IMR-90 (cell line): ENCODE measurements at regions not wholly inside any gene's neighbourhood (a gene's known extent, or its start where the extent isn't known, plus 50 kb on each side); places are given as distances from the start of the nearest gene placed in this dataset.

Experiments
- ATAC-seq: fragments of 200-7000 bp; cut with Tn5 transposase; 2 replicates; pipeline ENCODE4 v1.9.1; 2020; ENCODE audit warnings: low read depth, mild to moderate bottlenecking, moderate library complexity
- BruUV-seq: library from RNA; stranded (reverse); fragments of 400-500 nt; replicated peaks from 2 replicates; lab custom pipeline; 2021; lab: Mats Ljungman, UMichigan
- CTCF ChIA-PET: fragments of 300-600 bp; formaldehyde crosslinking; extraction: SDS; loops from one replicate; lab custom pipeline; 2021; ENCODE audit warnings: antibody characterized with exemption; lab: Yijun Ruan, JAX
- POLR2A ChIA-PET: fragments of 300-600 bp; sonication (Branson Sonifier 250); formaldehyde crosslinking; loops from one replicate; lab custom pipeline; 2022; ENCODE audit warnings: antibody characterized with exemption; ENCODE audit not compliant: unreplicated experiment; lab: Charles Lee
- DNase-seq: peaks from one replicate; pipeline ENCODE4 v3.0.0; 2013
- H2AFZ ChIP-seq: replicated peaks from 2 replicates; pipeline ENCODE3; 2013; ENCODE audit warnings: low read length, mild to moderate bottlenecking; ENCODE audit not compliant: poor library complexity
- H2AK5ac ChIP-seq: 2 replicates; pipeline ENCODE4 v1.6.1; 2013; ENCODE audit warnings: low read depth, low read length, inconsistent platforms
- H2AK9ac ChIP-seq: replicated peaks from 2 replicates; pipeline ENCODE3; 2013; ENCODE audit warnings: mild to moderate bottlenecking, low read depth, low read length, moderate library complexity; ENCODE audit not compliant: poor library complexity
- H2BK120ac ChIP-seq: 2 replicates; pipeline ENCODE4 v1.6.1; 2013; ENCODE audit warnings: low read depth, low read length, inconsistent platforms
- H2BK15ac ChIP-seq: 3 replicates; pipeline ENCODE4 v1.6.1; 2013; ENCODE audit warnings: low read depth, low read length, inconsistent platforms
- H2BK20ac ChIP-seq: 2 replicates; pipeline ENCODE4 v1.6.1; 2013; ENCODE audit warnings: low read depth, mild to moderate bottlenecking, inconsistent platforms, low read length, moderate library complexity
- H2BK5ac ChIP-seq: 2 replicates; pipeline ENCODE4 v1.6.1; 2013; ENCODE audit warnings: mild to moderate bottlenecking, low read depth, low read length, inconsistent platforms; ENCODE audit not compliant: poor library complexity, severe bottlenecking
- H3K14ac ChIP-seq: replicated peaks from 2 replicates; pipeline ENCODE4 v1.6.1; 2013; ENCODE audit warnings: low read depth, low read length, inconsistent platforms
- H3K18ac ChIP-seq: 2 replicates; pipeline ENCODE4 v1.6.1; 2013; ENCODE audit warnings: low read depth, low read length, control low read depth
- H3K23ac ChIP-seq: 2 replicates; pipeline ENCODE4 v1.6.1; 2013; ENCODE audit warnings: low read depth, low read length, inconsistent platforms
- H3K27ac ChIP-seq: 2 replicates; pipeline ENCODE4 v1.5.1; 2013; ENCODE audit warnings: mild to moderate bottlenecking, control low read depth, low read length; ENCODE audit not compliant: insufficient read depth
- H3K27me3 ChIP-seq: 2 replicates; pipeline ENCODE4 v1.6.1; 2013; ENCODE audit warnings: low read length; ENCODE audit not compliant: control insufficient read depth, insufficient read depth
- H3K36me3 ChIP-seq: 2 replicates; pipeline ENCODE4 v1.6.1; 2013; ENCODE audit warnings: low read length, mixed read lengths; ENCODE audit not compliant: control insufficient read depth, insufficient read depth
- H3K4ac ChIP-seq: 2 replicates; pipeline ENCODE4 v1.6.1; 2013; ENCODE audit warnings: low read depth, low read length, inconsistent platforms
- H3K4me1 ChIP-seq: 2 replicates; pipeline ENCODE4 v1.6.1; 2013; ENCODE audit warnings: low read length, mixed read lengths; ENCODE audit not compliant: control insufficient read depth, insufficient read depth
- H3K4me2 ChIP-seq: 2 replicates; pipeline ENCODE4 v1.6.1; 2013; ENCODE audit warnings: low read depth, mild to moderate bottlenecking, control low read depth, low read length, moderate library complexity
- H3K4me3 ChIP-seq: 2 replicates; pipeline ENCODE4 v1.5.1; 2013; ENCODE audit warnings: low read depth, mild to moderate bottlenecking, control low read depth, low read length, moderate library complexity; ENCODE audit not compliant: insufficient read depth
- H3K56ac ChIP-seq: 2 replicates; pipeline ENCODE4 v1.6.1; 2013; ENCODE audit warnings: low read length, inconsistent platforms; ENCODE audit not compliant: insufficient read depth; ENCODE audit errors: extremely low read depth
- H3K79me1 ChIP-seq, 2 experiments: 2 replicates each; pipeline ENCODE4 v1.6.1; 2013; ENCODE audit warnings: low read length in 2 of 2, inconsistent platforms in 1 of 2, low read depth in 1 of 2
- H3K9ac ChIP-seq: 2 replicates; pipeline ENCODE4 v1.6.1; 2013; ENCODE audit warnings: low read depth, low read length, control low read depth
- H3K9me1 ChIP-seq: 2 replicates; pipeline ENCODE4 v1.6.1; 2013; ENCODE audit warnings: low read length, inconsistent platforms; ENCODE audit not compliant: insufficient read depth
- H3K9me3 ChIP-seq: 2 replicates; pipeline ENCODE4 v1.6.1; 2013; ENCODE audit warnings: low read length; ENCODE audit not compliant: control insufficient read depth, insufficient read depth
- H4K20me1 ChIP-seq: 2 replicates; pipeline ENCODE4 v1.6.1; 2013; ENCODE audit warnings: low read length, inconsistent platforms; ENCODE audit not compliant: insufficient read depth
- H4K5ac ChIP-seq: 2 replicates; pipeline ENCODE4 v1.6.1; 2013; ENCODE audit warnings: mild to moderate bottlenecking, low read depth, low read length, control low read depth
- H4K8ac ChIP-seq, 2 experiments: 2 replicates each; pipeline ENCODE4 v1.6.1; 2013; ENCODE audit warnings: low read depth in 2 of 2, low read length in 2 of 2, control low read depth in 1 of 2, inconsistent platforms in 1 of 2
- H4K91ac ChIP-seq: 2 replicates; pipeline ENCODE4 v1.6.1; 2013; ENCODE audit warnings: low read depth, low read length, inconsistent platforms; ENCODE audit not compliant: insufficient read depth
- BHLHE40 ChIP-seq: fragments of 150-350 bp; IDR thresholded peaks from 2 replicates; pipeline ENCODE4 v1.6.1; 2016; ENCODE audit warnings: mild to moderate bottlenecking, low read depth, low read length
- CHD1 ChIP-seq: IDR thresholded peaks from 2 replicates; pipeline ENCODE4 v1.6.1; 2012; ENCODE audit warnings: low read depth, low read length, improper control_type of control experiment
- CTCF ChIP-seq: conservative IDR thresholded peaks from 2 replicates; pipeline ENCODE4 v1.5.1; 2012; ENCODE audit warnings: mild to moderate bottlenecking, low read depth, low read length, improper control_type of control experiment
- MXI1 ChIP-seq: IDR thresholded peaks from 2 replicates; pipeline ENCODE4 v1.6.1; 2012; ENCODE audit warnings: low read depth, mild to moderate bottlenecking, low read length, moderate library complexity, borderline replicate concordance
- NFE2L2 ChIP-seq: fragments of 150-350 bp; IDR thresholded peaks from 2 replicates; pipeline ENCODE4 v1.6.1; 2016; ENCODE audit warnings: low read depth, mild to moderate bottlenecking, low read length
- RAD21 ChIP-seq: IDR thresholded peaks from 2 replicates; pipeline ENCODE4 v1.6.1; 2012; ENCODE audit warnings: low read length, improper control_type of control experiment
- RCOR1 ChIP-seq: IDR thresholded peaks from 2 replicates; pipeline ENCODE4 v1.6.1; 2012; ENCODE audit warnings: mild to moderate bottlenecking, low read length, improper control_type of control experiment; ENCODE audit not compliant: insufficient replicate concordance
- SMC3 ChIP-seq: fragments of 150-350 bp; IDR thresholded peaks from 2 replicates; pipeline ENCODE4 v1.6.1; 2016; ENCODE audit warnings: low read depth, mild to moderate bottlenecking, antibody characterized with exemption, low read length, moderate library complexity
- WGBS, 2 experiments: methylation state at CpG; one replicate each; pipeline versions ENCODE4 v1.1.5 to v1.1.7; 2013; ENCODE audit warnings: missing lambda C conversion rate in 2 of 2; ENCODE audit not compliant: insufficient read length in 1 of 2; ENCODE audit errors: extremely low coverage in 2 of 2; 5-methylcytosine and 5-hydroxymethylcytosine counted together
- dilution Hi-C: fragments of 300-500 bp; cut with HindIII; formaldehyde crosslinking; loops from one replicate; pipeline ENCODE4 v1.14.3; 2018; ENCODE audit warnings: low sequenced_read_pairs; ENCODE audit not compliant: unreplicated experiment
- in situ Hi-C: fragments of 300-500 bp; cut with MboI; formaldehyde crosslinking; loops from 3 replicates; pipeline ENCODE4 v1.14.3; 2019; ENCODE audit warnings: low sequenced_read_pairs, inconsistent platforms, mixed read lengths
- intact Hi-C: fragments of 100-400 bp; cut with micrococcal nuclease; formaldehyde crosslinking; loops from 2 replicates; pipeline ENCODE4 v1.10.0; 2022

DNA sequence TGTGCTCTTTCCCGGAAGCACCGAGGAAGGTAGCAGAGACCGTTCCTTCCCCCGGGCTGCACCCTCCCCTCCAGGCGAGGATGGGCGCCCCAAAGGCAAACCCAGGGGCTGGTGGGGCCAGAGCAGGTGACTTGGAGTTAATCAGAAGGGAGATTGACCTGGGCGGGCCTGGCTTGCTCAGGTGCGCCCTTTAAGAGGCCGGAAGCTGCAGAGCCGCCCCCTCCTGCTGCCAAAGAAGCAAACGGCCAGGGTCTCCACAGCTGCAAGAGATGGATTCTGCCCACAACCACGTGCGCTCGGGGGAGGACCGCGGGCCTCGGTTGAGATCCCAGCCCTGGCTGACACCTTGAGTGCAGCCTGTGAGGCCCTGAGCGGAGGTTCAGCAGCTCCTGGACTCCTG lies 218.2 kb upstream of the NAALADL2 start:
- BruUV-seq = no TSS peak
- H4K5ac ChIP-seq = no peak overlapping the region

More for the DNA sequence above, 218.2 kb upstream of the NAALADL2 start:
- Histone ChIP-seq H4K20me1 (no peaks in the 10 kb centered on the region), H3K4ac (no peak overlapping the region), H3K9me3 (no peaks in the 10 kb centered on the region), H2BK120ac (no peak overlapping the region), H3K9ac (no peak overlapping the region), H4K91ac (no peak overlapping the region), H3K18ac (no peak overlapping the region), H2AK9ac (no peak overlapping the region), H3K4me3 (no peak overlapping the region), H2BK5ac (no peak overlapping the region), H3K79me1 (no peaks in the 10 kb centered on the region), H3K9me1 (no peaks in the 10 kb centered on the region; the same call in 1 of the 2 replicates), H4K8ac (no peak overlapping the region), H3K4me2 (no peak overlapping the region), H2BK15ac (no peak overlapping the region), H3K36me3 (no peaks in the 10 kb centered on the region), H2AFZ (no peak overlapping the region), H3K27ac (no peak overlapping the region), H2AK5ac (no peak overlapping the region), H3K56ac (no peak overlapping the region), H3K23ac (no peak overlapping the region), H3K4me1 (no peaks in the 10 kb centered on the region), H3K27me3 (no peaks in the 10 kb centered on the region), H3K14ac (no peak overlapping the region), H2BK20ac (no peak overlapping the region)
- ATAC-seq (no peak), DNase-seq (no peak)
- ChIA-PET POLR2A (no interaction called here), CTCF (no interaction called here)
- TF ChIP-seq BHLHE40 (no peak), MXI1 (no peak), CTCF (no peak), CHD1 (no peak), SMC3 (no peak), NFE2L2 (no peak), RCOR1 (no peak), RAD21 (no peak)
- 98% methylated on average over 9 of the region's 18 CpGs; no CpG with 5 or more reads in 1 of the 2 experiments for WGBS, 2 experiments
- dilution Hi-C loops (no loop called here), intact Hi-C loops (no loop called here), in situ Hi-C loops (no loop called here)
